LNCaP clone FGC (cell line): ENCODE measurements at regions not wholly inside any gene's neighbourhood (a gene's known extent, or its start where the extent isn't known, plus 50 kb on each side); places are given as distances from the start of the nearest gene placed in this dataset.

Experiments used
- DNase-seq: peaks from one replicate; pipeline ENCODE4 v3.0.0-alpha.2; 2011; ENCODE audit warnings: low read depth
- H3K4me3 ChIP-seq: 2 replicates; pipeline ENCODE4 v1.5.1; 2011; ENCODE audit warnings: mild to moderate bottlenecking, low read depth, low read length, control low read depth
- CTCF ChIP-seq: IDR thresholded peaks from 2 replicates; pipeline ENCODE4 v1.5.1; 2012; ENCODE audit warnings: mild to moderate bottlenecking; ENCODE audit not compliant: control insufficient read depth, insufficient read depth; ENCODE audit errors: extremely low read depth

DNA sequence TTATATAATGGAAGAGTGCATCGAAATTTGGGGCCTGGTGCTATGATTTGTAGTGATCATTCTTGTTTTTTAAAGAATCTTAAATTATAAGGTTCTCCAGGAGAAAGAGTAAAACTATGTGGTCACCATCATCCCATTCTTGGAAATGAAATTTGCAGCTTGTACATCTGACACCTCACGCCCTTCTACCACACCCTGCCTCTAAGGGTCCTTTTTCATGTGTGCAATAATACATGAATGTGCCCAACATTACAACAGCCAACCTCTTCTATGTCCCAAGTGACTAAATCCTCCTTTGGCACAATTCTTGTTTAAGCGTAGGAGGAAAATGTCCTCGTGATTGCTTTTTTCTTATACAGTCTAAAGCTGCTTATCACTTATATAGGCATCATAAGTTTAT, 636.5 kb upstream of the NOVA1 start:
- no peak for TF ChIP-seq CTCF

GRCh38 chr14:27236601-27237000, 638.8 kb upstream of the NOVA1 start:
- H3K4me3 ChIP-seq, result no peak overlapping the region
- TF ChIP-seq CTCF, result no peak
- DNase-seq, result no peak

More for the DNA sequence above, 636.5 kb upstream of the NOVA1 start:
- H3K4me3 ChIP-seq, result no peak overlapping the region
- DNase-seq, result no peak

- DNase-seq, result no peak
- TF ChIP-seq CTCF, result no peak
- H3K4me3 ChIP-seq, result no peak overlapping the region
Measured at GRCh38 chr14:27242874-27243273, 645.0 kb upstream of the NOVA1 start.

DNA sequence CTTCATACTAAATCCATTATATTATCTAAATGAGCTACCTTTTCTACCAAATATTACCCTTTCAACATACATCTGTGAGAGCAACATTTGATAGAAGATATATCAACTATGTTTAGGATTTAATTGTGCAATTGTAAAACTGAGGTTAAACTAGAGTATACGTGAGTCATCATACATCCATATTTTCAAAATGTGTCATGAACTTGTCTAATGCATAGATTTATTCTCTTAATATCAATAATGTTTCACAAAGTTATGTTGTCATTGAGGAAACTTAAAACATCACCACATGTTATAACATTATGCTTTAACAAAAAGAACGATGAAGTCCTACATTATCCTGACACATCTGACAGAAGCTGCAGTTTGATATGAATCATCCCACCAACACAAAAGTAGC, 645.5 kb upstream of the NOVA1 start:
- TF ChIP-seq CTCF, result no peak
- H3K4me3 ChIP-seq, result no peak overlapping the region
- DNase-seq, result no peak

DNA sequence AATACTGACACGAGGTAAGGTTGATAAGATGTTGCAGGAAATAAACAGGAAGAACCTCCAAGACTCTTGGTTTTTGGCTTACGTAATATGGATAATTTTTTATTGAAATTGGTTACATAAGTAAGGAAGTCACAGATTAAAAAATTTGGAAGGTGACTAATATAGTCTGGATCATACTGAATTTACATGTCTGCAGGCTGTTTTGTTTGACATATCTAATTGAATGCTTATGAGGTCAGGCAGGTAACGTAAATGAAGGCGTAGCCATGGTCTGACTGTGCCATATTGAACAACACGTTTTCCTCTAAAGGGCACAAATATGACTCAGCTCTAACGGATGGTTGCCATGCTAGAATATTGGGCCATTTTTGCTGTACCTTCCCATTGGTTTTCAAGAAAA, 648.1 kb upstream of the NOVA1 start:
- no peak overlapping the region for H3K4me3 ChIP-seq
- no peak for TF ChIP-seq CTCF
- DNase-seq, result no peak

DNA sequence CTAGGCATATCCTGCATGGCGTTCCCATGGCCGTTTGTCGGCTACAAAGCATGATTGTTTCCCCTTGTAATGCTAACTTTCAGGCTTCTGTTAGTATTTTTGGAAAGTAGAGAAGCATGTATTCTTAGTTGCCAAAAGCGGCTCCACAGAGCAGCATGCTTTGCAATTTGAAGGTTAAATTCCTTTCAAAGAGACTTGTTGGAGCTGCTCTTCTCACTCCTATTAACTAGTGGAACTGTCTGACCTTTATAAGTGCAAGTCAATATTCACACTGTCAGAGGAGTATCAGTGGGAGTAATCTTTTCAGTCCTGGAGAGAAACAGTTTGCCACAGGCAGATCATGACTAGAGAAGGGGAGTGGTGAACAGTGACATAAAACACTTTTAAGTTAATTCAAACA, 656.1 kb upstream of the NOVA1 start:
- H3K4me3 ChIP-seq, result no peak overlapping the region
- no peak for TF ChIP-seq CTCF
- no peak for DNase-seq

GRCh38 chr14:27256805-27257204, 659.0 kb upstream of the NOVA1 start:
- DNase-seq, result no peak
- H3K4me3 ChIP-seq, result no peak overlapping the region
- TF ChIP-seq CTCF, result no peak
